Muscle of leg (tissue), 3 donors: ENCODE measurements at regions not wholly inside any gene's neighbourhood (a gene's known extent, or its start where the extent isn't known, plus 50 kb on each side); places are given as distances from the start of the nearest gene placed in this dataset.
"Not testable (repeated sequence)": the region's sequence is repeated elsewhere in the genome, so short reads cannot be mapped to it uniquely, and the experiment has no call there.

ENCODE experiments used
- DNase-seq: peaks from one replicate; pipeline ENCODE4 v3.0.0; 2013
- H3K27ac ChIP-seq: one replicate; pipeline ENCODE4 v1.5.1; 2013; ENCODE audit warnings: mild to moderate bottlenecking, low read length, control low read depth
- H3K27me3 ChIP-seq: one replicate; pipeline ENCODE4 v1.6.1; 2013; ENCODE audit warnings: low read length; ENCODE audit not compliant: control insufficient read depth, insufficient read depth
- H3K36me3 ChIP-seq: one replicate; pipeline ENCODE4 v1.6.1; 2013; ENCODE audit warnings: low read length; ENCODE audit not compliant: control insufficient read depth, insufficient read depth
- H3K4me1 ChIP-seq: one replicate; pipeline ENCODE4 v1.6.1; 2013; ENCODE audit warnings: low read length; ENCODE audit not compliant: control insufficient read depth, insufficient read depth
- H3K4me3 ChIP-seq: one replicate; pipeline ENCODE4 v1.5.1; 2013; ENCODE audit warnings: low read length, control low read depth
- H3K9me3 ChIP-seq: replicated peaks from 2 replicates; pipeline ENCODE4 v1.6.1; 2013; ENCODE audit warnings: low read depth, low read length; ENCODE audit not compliant: control insufficient read depth
- WGBS: methylation state at CpG from one replicate; pipeline ENCODE4 v1.1.5; 2013; ENCODE audit warnings: missing lambda C conversion rate; ENCODE audit not compliant: insufficient coverage; 5-methylcytosine and 5-hydroxymethylcytosine counted together

DNA sequence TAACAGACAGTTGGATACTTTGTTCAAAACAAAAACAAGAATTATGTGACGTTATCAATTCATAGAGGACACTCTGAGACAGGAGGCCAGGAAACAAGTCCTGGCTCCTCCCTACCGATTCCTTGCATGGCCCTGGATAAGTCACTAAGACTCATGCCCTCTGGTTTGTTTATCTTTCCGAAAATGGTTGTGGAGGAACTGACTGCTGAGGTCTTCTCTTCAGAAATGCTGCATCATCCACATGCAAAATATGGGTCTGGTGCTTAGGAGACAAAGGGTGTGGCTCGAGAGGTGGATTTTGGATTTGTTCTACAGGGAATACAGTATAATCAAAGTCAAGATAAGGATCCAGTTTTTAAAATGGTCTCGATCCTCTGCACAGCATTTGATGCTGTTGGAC, 130.9 kb downstream of the RELL1 start:
- Histone ChIP-seq H3K36me3 (no peaks in the 10 kb centered on the region), H3K27me3 (no peaks in the 10 kb centered on the region), H3K4me1 (no peaks in the 10 kb centered on the region), H3K9me3 (peaks cover 3% of the 10 kb centered on the region), H3K27ac (no peak overlapping the region), H3K4me3 (no peak overlapping the region)
- 86% methylated on average over 2 of the region's 5 CpGs for WGBS
- no peak for DNase-seq

DNA sequence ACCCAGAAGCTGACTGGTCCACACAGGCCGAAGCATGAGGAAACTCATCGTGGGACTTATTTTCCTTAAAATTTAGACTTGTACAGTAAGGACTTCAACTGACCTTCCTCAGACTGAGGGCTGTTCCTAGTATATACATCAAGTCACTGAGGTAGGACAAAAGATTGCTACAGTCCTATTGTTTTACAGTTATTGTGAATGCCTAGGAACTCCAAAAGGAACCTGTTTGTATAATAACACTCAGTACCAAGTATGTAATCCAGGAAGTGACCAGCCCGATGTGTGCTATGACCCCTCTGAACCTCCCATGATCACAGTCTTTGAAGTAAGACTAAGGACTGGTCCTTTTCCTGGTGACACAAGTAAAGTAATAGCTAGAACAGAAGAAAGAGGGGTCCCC, 136.3 kb downstream of the RELL1 start:
- not testable (repeated sequence) for H3K4me3 ChIP-seq, DNase-seq, H3K36me3 ChIP-seq, H3K27me3 ChIP-seq, H3K4me1 ChIP-seq, H3K9me3 ChIP-seq, H3K27ac ChIP-seq
- WGBS, result 83% methylated on average over 1 of the region's 3 CpGs

DNA sequence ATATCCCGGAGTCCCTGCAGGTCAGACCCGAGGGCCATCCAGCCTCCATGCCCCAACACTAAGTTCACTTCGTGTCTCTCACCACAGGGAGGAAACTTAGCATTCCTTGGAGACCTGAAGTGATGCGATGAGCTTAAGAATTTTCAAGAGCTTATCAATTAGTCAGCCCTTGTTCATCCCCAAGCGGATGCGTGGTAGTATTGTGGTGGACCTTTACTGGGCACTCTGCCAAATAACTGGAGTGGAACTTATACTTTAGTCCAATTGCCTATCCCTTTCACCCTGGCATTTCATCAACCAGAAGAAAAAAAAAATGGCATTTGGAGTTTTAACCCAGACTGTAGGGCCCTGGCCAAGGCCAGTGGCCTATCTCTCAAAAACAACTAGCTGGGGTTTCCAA, 137.1 kb downstream of the RELL1 start:
- no peak overlapping the region for H3K4me3 ChIP-seq
- peaks cover 3% of the 10 kb centered on the region for H3K9me3 ChIP-seq
- H3K27ac ChIP-seq, result no peak overlapping the region
- DNase-seq, result no peak
- no peaks in the 10 kb centered on the region for H3K27me3 ChIP-seq
- 80% methylated on average over 1 of the region's 6 CpGs for WGBS
- H3K36me3 ChIP-seq, result no peaks in the 10 kb centered on the region
- H3K4me1 ChIP-seq, result no peaks in the 10 kb centered on the region

DNA sequence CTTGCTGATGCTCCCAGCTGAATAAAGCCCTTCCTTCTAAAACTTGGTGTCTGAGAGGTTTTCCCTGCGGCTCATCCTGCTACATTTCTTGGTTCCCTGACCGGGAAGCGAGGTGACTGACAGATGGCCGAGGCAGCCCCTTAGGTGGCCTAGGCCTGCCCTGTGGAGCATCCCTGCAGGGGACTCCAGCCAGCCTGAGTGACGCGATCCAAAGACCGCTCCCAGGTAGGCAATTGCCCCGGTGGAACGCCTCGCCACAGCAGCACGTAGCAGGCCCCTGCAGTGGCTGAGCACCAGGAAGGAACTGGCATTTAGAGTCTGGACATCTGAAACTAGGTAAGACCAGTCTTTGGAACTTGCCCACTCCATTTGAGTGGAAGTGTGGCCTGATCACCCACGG, 139.6 kb downstream of the RELL1 start:
- no peak overlapping the region for H3K4me3 ChIP-seq
- DNase-seq, result no peak
- no peaks in the 10 kb centered on the region for H3K4me1 ChIP-seq
- no peaks in the 10 kb centered on the region for H3K36me3 ChIP-seq
- H3K27me3 ChIP-seq, result no peaks in the 10 kb centered on the region
- H3K9me3 ChIP-seq, result no peaks in the 10 kb centered on the region
- H3K27ac ChIP-seq, result no peak overlapping the region
- 93% methylated on average over 12 of the region's 12 CpGs for WGBS

DNA sequence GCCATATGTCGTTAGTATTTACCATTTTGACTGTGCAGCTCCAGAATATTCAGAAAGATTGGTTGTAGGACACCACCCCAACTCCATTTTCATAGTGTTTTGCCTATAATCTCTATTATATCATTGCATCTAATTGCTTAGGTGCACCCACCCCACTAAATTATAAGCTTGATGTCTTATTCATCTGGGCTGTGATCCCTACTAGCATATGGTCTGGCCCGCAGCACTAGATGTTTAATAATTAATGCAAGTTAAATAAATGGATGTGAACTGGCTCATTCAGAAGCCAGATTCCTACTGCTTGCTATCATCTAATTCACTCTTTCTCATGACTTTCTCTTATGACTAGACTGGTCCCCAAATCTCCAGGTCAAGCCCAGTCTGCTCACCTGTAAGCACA, 143.5 kb downstream of the RELL1 start:
- Histone ChIP-seq H3K27me3 (no peaks in the 10 kb centered on the region), H3K27ac (no peak overlapping the region), H3K4me3 (no peak overlapping the region), H3K9me3 (no peaks in the 10 kb centered on the region), H3K4me1 (no peaks in the 10 kb centered on the region), H3K36me3 (no peaks in the 10 kb centered on the region)
- WGBS, result no CpG with 5 or more reads among the region's 2 CpGs
- no peak for DNase-seq

DNA sequence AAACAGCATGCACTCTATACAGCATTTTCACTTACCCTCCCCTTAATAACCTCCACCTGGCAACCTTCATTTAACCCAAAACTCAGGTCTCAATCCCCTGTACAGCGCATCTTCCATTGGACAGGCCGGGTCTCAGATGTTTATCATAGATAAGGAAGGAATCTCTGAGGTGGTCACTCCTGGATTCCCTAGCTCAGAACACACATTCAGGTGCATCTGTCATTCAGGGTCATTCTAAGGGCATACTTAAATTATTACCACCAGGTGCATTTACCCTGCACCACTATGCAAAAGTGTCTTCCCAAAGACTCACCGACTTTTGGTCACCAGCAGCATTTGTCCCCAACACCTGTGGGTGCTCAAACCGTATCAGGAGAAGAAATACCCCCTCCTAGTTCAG, 144.2 kb downstream of the RELL1 start:
- Histone ChIP-seq H3K27me3 (no peaks in the 10 kb centered on the region), H3K27ac (no peak overlapping the region), H3K4me3 (no peak overlapping the region), H3K9me3 (no peaks in the 10 kb centered on the region), H3K4me1 (no peaks in the 10 kb centered on the region), H3K36me3 (no peaks in the 10 kb centered on the region)
- DNase-seq, result no peak
- no CpG with 5 or more reads among the region's 4 CpGs for WGBS

DNA sequence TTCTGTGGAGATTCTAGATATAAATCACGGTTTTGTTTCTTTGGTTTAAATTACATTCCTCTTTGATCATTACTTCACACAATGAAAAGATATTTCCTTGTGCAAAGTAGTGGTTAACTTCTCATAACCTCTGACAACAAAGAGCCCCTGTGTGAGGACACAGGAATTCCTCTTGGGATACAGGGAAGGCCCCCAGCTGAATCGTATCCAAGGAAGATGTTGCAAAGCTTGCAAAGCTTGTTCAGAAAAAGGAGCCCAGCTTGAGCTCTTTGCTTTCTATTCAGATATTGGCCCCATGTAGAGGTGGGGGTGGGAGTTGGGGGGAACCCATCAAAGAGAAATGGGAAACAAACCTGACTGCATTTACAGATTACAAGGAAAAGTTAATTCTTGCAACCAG, 145.7 kb downstream of the RELL1 start:
- H3K27me3 ChIP-seq, result no peaks in the 10 kb centered on the region
- H3K27ac ChIP-seq, result no peak overlapping the region
- H3K9me3 ChIP-seq, result no peaks in the 10 kb centered on the region
- DNase-seq, result peak; percentile 11
- H3K36me3 ChIP-seq, result no peaks in the 10 kb centered on the region
- no CpG with 5 or more reads among the region's 2 CpGs for WGBS
- H3K4me3 ChIP-seq, result no peak overlapping the region
- no peaks in the 10 kb centered on the region for H3K4me1 ChIP-seq

DNA sequence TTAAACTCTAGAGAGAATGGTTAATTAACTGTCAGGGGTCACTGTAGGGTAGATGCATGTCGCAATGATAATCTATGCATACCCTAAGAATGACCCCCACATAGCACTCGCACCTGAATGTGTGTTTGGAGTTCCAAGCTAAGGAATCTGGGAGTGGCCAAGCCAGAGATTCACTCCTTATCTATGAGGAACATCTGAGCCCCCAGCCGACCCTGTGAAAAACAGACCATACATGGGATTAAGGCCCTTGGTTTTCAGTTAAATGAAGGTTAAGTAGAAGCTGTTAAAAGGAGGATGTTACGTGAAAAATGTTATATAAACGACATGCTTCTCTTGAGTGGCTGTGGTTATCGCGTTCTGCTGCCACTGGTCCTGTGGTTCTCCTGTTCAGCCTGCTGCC, 147.2 kb downstream of the RELL1 start:
- WGBS, result 81% methylated on average over 5 of the region's 7 CpGs
- H3K9me3 ChIP-seq, result no peaks in the 10 kb centered on the region
- no peak for DNase-seq
- no peak overlapping the region for H3K4me3 ChIP-seq
- no peaks in the 10 kb centered on the region for H3K27me3 ChIP-seq
- H3K36me3 ChIP-seq, result no peaks in the 10 kb centered on the region
- no peaks in the 10 kb centered on the region for H3K4me1 ChIP-seq
- no peak overlapping the region for H3K27ac ChIP-seq

DNA sequence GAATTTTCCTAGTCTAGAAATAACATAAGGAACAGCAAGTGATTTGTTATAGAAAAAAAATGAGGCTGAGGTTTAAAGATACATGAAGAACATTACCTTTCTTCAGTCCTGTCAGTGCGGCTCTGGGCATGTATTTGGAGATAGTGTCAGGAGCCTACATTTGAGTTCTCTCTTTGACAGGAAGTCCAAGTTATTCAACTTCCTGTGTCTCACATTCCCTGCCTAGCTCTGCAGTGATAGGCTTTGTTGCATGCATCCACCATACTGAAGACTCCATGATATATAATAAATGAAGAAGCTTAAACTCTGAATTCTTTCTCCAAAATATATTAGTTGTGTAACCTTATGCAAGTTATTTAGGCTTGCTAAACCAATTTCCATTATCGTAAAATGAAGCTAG, 148.7 kb downstream of the RELL1 start:
- no peaks in the 10 kb centered on the region for H3K9me3 ChIP-seq
- no peaks in the 10 kb centered on the region for H3K36me3 ChIP-seq
- WGBS, result no CpG with 5 or more reads among the region's 2 CpGs
- no peak overlapping the region for H3K4me3 ChIP-seq
- H3K4me1 ChIP-seq, result no peaks in the 10 kb centered on the region
- no peaks in the 10 kb centered on the region for H3K27me3 ChIP-seq
- no peak overlapping the region for H3K27ac ChIP-seq
- no peak for DNase-seq

DNA sequence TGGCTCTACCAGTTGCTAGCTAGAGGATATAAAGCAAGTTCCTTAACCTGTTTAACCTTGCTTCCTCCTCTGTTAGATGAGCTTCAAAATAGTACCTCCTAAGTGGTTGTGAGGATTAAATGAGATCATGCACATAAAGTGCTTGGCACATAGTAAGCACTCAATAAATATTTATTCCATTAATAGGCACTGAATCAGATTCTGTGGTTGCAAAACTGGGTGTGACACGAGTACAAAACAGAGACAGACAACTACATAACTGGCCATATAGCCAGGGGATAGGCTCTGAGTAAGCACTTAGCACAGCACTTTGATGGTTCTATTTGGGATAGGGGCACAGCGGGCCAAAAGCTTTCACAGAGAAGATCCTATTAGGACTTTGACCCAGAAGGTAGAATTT, 150.3 kb downstream of the RELL1 start:
- DNase-seq, result no peak
- Histone ChIP-seq H3K9me3 (no peaks in the 10 kb centered on the region), H3K36me3 (no peaks in the 10 kb centered on the region), H3K4me1 (no peaks in the 10 kb centered on the region), H3K27me3 (no peaks in the 10 kb centered on the region), H3K4me3 (no peak overlapping the region), H3K27ac (no peak overlapping the region)
- WGBS, result no CpG with 5 or more reads among the region's 2 CpGs

DNA sequence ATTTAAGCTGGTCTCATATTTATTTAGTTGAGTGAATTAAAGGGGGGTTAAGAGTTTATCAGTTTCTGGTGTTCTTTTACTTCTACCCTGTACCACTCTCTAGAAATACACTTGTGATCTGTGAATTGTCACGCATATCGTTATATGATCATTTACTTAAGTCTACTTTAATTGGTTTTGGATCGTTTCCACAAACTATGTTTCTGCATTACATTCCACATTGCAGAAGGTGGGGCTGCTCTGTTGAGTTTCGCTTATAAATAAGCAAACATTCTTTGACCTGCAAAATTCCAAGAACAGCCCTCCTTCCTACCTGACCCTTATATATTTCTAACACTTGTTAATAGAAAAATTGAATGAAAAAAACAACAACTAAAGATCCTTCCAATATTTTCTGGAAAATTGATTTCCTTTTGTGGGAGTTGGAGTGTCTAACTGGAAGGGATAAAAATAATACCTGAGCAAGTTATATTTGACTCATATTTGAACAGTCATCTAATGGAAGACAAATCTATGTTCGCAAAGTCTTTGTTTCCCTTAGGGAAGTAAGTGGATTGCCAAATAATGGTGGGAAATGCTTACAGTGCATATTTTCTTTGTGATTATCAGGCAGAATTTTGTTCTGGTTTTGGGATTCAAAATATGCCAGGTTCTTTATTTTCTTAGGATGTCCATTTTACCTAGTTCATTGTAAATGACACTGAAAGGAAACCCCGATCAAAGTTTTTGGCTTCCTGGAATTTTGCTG, 152.7 kb downstream of the RELL1 start:
- peak; percentile 3 for DNase-seq
- Histone ChIP-seq H3K27ac (no peak overlapping the region), H3K9me3 (no peaks in the 10 kb centered on the region), H3K36me3 (no peaks in the 10 kb centered on the region), H3K4me3 (no peak overlapping the region), H3K4me1 (no peaks in the 10 kb centered on the region), H3K27me3 (no peaks in the 10 kb centered on the region)
- WGBS, result 33% methylated on average over 1 of the region's 6 CpGs
